Amygdala (tissue), 56 donors: ENCODE measurements at regions not wholly inside any gene's neighbourhood (a gene's known extent, or its start where the extent isn't known, plus 50 kb on each side); places are given as distances from the start of the nearest gene placed in this dataset.

Source experiments
- DNase-seq, 56 donors: peaks; one replicate each; lab custom pipeline; 2025; lab: John Stamatoyannopoulos, UW

GRCh38 chr10:10803278-10803677, 214.4 kb upstream of the CELF2 start:
- DNase-seq: peak in 1 of 56 donors; percentile 3

DNA sequence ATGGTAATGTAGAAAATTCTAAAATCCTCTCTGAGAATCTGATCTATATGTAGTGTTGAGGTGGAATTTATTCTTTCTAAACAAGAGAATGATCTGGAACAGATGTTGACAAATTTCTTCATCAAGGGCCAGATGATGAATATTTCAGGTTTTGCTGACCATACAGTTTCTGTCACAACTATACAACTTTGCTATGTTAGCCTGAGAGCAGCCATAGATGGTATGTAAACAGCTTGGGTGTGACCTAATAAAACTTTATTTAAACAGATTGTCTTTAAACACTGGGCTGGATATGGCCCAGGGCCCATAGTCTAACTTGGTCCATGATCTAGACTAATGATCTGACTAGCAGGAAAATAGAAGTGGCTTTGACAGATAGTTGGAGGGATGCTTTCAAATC, 213.6 kb upstream of the CELF2 start:
- no peak for DNase-seq

DNA sequence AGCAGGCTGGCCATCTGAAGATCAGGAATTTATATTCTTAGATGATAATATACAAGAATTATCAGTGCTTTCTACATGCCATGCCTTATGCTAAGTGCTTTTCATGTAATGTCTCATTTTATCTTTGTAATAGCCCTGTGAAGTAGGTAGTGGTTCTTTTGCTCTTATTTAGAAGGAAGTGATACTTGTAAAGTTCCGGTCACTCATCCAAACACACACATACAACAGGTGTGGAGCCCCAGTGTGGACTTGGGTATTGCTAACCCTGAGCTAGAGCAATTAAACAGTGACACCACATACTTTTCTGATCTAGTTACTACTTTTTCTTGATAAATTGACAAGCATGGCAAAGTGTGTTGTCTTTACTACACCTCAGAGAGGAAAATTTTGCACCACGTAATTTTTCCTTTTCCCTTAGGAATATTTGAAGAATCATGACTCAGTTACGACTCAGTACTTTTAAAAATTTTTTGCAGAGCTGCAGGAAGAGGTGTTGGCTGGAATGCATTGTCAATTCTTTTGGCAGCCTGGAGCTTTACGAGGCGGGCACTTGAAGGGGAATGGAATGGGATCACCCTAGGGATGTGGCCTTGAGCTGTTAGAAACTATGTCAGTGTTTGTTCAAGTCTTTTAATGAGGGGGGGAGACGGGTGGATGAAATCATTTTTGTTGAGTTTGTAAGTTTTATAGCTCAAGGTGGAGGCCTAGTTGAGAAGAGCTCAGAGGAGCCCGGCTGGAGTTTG, 212.5 kb upstream of the CELF2 start:
- DNase-seq: no peak

DNA sequence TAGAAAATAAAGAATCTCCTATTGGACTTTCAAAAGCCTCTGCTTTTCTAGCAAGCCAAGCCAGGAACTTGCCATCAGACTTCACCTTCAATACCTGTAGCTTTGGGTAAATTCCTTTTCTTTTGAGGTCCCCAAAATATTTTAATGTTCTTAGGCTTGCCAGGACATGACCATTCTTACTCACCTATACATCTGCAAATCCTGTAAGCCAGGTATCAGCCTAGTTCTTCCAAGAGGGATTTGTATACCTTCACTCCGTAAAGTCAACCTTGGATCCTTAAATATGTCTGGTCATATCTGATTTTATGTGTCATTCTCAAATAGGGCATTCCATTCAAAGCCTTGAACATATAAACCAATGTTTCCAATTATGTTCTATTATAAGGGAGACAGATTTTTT, 210.6 kb upstream of the CELF2 start:
- no peak for DNase-seq

DNA sequence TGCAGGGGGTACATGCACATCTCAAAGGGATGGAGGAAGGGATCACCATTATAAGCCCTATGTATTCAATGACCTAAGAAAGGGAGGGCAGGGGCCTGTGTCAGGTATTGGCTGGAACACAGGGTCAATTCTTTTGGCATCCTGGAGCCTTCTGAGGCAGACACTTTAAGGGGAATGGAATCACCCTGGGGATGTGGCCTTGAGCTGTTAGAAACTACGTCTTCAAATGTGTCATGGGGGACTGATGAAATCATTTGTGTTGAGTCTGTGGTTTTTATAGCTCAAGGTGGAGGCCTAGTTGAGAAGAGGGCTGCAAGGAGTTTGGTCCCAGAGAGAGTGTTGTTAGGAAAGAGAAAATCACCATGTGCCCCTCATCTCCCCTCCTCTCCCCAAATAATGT, 206.1 kb upstream of the CELF2 start:
- no peak for DNase-seq

GRCh38 chr10:10813656-10814055, 204.0 kb upstream of the CELF2 start:
- DNase-seq: no peak

- no peak for DNase-seq
Observed at GRCh38 chr10:10814069-10814468, 203.6 kb upstream of the CELF2 start.

DNA sequence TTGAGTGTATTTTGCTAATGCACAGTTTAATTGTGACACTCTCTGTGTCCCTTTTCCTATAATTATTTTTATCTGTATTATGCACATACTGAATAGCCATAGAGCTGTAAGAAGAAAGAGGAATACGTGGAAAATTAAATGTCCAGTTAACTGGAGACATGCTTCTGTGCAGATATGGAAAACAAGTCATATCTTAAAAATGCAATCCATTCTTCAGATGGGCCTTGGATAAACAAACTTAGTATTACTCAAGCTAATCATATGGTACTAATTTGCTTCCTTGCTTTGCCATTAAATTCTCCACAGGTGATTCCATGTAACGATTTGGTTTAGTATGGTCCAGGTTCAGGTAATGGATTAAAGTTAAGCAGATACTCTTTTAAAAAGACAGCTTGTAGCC, 201.2 kb upstream of the CELF2 start:
- DNase-seq: no peak

DNA sequence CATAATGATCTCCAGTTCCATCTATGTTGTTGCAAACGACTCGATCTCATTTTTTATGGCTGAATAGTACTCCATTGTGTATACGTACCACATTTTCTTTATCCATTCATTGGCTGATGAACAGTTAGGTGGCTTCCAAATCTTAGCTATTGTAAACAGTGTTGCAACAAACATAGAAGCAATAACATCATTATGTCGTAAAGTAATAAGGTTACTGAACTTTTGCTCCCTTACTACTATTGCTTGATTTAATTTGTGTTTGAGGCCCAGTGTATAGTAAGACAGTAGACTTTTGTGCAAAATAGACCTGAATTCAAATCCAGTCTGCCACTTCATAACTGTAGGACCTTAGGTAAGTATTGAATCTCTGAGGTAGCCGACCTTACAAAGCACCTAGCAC, 200.1 kb upstream of the CELF2 start:
- DNase-seq: no peak

GRCh38 chr10:10818082-10818481, 199.6 kb upstream of the CELF2 start:
- no peak for DNase-seq

DNA sequence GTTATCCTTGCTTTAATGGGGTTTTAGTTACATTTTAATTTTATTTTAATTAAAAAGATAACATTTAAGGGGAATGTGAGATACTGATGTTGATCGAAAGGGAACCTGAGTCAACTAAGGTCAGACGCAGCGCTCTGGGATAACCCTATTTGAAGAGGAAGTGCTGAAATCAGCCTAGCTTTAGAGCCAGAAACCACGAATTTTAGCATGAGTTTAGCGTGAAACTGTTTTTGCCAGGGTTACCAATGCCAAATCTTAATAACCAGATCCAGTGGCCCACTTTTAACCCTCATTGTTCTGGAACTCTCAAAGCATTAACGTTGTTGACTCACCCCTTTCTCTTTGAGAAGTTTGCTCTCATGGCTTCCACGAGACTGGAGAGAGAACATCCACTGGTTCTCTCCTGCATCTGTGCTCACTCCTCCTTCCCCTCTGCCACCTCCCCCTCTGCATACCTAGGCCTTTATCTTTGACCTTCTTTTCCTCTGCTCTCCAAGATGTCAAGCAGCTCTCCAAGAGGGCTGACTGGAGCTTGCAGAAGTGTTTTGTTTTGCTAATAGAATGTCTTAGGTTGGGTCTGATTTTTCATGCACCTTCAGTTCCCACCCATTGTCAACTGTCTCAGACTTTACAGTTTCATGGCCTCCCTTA, 198.3 kb upstream of the CELF2 start:
- DNase-seq: no peak

DNA sequence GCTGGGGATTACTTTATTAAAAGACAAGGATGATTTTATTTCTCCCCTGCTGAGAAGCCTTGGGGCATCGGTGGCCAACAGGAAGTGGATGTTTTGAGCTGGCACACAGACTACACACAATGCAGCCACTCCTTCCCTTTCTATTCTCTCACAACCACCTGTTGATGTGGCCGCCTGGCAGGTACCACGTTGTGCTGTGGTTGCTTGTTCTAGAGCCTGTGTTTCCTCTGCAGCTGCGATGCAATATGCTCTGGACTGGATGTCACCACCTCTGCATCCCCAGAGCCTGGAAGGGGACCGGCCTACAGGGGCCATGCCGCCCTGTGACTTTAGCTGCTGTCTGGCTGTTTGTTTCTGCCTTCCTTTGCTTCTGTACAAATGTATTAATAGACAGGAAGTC, 195.7 kb upstream of the CELF2 start:
- no peak for DNase-seq

DNA sequence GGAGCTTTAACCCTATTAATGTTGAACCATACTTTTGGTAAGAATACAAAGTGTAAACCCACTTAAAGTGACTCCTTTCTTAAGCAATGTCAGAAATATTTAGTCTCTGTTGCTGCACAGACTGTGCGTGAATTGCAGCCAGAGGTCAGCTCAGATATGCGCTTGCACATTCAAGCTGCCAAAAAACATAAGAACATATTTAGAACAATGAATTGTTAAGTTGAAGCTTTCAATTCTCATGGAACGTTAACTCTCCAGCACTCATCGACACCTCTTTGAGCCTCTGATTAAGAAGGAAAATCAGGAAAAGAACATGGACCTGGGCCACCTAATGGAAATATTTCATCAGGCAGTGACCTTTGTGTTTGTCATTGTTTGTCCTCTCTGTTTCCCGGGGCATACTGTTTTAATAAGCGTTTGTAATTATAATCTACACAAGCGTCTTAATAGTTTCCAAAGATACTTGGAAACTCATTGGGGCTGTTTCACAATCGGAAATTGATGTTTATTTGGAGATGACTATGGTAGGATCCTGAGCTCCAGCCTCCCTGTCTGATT, 193.0 kb upstream of the CELF2 start:
- DNase-seq: no peak

DNA sequence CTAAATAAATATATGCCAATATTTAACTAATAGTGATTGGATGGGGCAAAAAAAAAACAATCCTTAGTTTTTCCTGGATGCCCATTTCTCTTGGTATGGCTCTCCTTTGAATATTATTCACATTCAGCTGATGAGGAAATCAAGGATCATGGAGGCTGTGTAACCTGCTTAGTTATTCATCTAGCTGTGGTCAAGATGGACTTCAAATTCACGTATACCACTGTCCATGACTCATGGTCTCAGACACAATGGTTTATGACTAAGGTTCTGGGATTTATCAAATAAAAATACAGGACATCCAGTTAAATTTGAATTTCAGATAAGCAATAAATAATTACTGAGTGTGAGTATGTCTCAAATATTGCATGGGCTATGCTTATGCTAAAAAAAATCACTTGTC, 191.5 kb upstream of the CELF2 start:
- DNase-seq: no peak

DNA sequence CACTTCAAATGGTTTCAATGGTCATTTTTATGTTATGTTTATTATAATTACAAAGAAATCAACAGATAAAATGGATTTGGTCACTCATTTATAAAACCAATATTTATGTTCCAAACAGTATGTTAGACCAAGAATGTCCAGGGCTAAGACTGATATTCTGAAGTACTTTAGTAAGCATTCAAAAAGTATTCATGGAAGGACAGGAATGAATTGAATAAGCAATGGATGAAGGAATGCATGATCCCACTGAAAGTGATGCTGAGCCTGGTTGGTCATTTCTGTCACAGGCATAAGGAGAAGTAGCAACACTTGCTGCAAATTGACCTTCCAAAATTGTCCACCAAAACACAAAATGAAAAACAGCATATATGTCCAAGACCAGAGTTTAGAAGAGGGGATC, 189.0 kb upstream of the CELF2 start:
- no peak for DNase-seq

DNA sequence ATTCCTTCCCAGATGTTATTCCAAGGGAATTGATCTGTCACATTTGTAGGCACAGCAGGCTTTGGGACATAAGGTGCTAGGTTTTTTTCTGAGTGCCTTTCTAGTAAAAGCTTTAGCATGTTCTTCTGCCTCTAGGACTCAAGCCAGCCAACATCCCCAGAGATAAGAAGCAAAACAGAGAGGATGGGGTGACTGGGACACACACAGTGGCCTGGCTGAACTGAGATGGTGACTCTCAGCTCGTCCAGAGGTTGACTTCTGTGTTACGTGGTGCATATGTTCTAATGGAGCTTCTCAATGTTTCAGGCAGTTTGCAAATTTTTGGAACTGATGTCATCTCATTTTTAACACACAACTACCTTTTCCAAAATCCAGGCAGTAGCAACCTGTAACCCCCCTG, 188.1 kb upstream of the CELF2 start:
- DNase-seq: no peak

GRCh38 chr10:10830293-10830986, 187.2 kb upstream of the CELF2 start:
- no peak for DNase-seq

- DNase-seq: no peak
Observed at GRCh38 chr10:10831085-10831484, 186.6 kb upstream of the CELF2 start.

- DNase-seq: no peak
Observed at GRCh38 chr10:10833955-10834354, 183.7 kb upstream of the CELF2 start.

- DNase-seq: no peak
Observed at GRCh38 chr10:10844251-10844650, 173.4 kb upstream of the CELF2 start.

DNA sequence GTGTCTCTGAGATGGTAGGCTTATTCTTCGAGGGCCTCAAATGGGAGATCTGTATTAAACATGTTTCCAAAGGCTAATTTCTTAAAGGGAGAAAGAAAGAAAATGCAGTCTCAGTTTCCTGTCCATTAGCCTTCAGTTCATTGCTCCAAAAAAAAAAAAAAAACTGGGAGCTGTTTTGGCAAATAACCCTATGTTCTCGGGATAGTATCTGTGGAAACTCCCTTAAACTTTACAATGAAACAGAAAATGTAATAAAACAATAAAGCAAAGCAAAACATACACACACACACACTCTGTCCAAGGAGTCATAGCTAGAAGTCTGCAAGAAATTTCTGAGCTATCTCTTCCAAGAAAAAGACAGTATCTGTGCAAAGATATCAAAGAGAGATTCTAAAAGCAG, 172.5 kb upstream of the CELF2 start:
- DNase-seq: no peak
